ENCODE measurements at regions not wholly inside any gene's neighbourhood (a gene's known extent, or its start where the extent isn't known, plus 50 kb on each side); places are given as distances from the start of the nearest gene placed in this dataset.

DNA sequence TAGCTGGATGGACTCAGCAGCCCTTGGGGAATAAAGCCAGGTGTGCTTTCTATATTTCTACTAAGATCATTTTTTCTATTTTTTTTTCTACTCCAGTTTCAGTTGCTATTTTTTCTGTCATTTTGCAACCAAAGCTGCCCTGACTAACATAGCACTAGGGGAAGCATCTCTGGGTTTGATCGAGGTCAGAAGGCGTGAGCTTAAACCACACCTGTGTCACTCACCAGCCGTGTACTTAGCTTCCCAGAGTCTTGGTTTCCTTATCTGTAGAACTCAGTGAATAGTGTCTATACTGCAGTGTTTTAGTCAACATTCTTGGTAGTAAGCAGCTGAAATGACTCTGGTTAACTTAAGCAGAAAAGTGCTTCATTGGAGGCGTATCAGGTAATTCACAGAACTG is 489.6 kb upstream of the SPRED2 start:
- TF ChIP-seq, protein P1, sequence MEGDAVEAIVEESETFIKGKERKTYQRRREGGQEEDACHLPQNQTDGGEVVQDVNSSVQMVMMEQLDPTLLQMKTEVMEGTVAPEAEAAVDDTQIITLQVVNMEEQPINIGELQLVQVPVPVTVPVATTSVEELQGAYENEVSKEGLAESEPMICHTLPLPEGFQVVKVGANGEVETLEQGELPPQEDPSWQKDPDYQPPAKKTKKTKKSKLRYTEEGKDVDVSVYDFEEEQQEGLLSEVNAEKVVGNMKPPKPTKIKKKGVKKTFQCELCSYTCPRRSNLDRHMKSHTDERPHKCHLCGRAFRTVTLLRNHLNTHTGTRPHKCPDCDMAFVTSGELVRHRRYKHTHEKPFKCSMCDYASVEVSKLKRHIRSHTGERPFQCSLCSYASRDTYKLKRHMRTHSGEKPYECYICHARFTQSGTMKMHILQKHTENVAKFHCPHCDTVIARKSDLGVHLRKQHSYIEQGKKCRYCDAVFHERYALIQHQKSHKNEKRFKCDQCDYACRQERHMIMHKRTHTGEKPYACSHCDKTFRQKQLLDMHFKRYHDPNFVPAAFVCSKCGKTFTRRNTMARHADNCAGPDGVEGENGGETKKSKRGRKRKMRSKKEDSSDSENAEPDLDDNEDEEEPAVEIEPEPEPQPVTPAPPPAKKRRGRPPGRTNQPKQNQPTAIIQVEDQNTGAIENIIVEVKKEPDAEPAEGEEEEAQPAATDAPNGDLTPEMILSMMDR (IDR thresholded peaks at IDR 0.05; ENCODE audit: borderline replicate concordance, extremely low read depth, low read length, poor library complexity, severe bottlenecking), result no peak
- TF ChIP-seq EZH2 (IDR thresholded peaks at IDR 0.05; ENCODE audit: borderline replicate concordance, low read depth, low read length, severe bottlenecking), result no peak
